H1 (cell line): ENCODE measurements at regions not wholly inside any gene's neighbourhood (a gene's known extent, or its start where the extent isn't known, plus 50 kb on each side); places are given as distances from the start of the nearest gene placed in this dataset.

Source experiments
- CTCF ChIA-PET: fragments of 300-600 bp; sonication (Branson Sonifier 250); formaldehyde crosslinking; loops from one replicate; lab custom pipeline; 2021; ENCODE audit not compliant: partially characterized antibody; lab: Charles Lee
- POLR2A ChIA-PET: fragments of 300-600 bp; sonication (Branson Sonifier 250); formaldehyde crosslinking; loops from one replicate; lab custom pipeline; 2021; ENCODE audit warnings: inconsistent platforms; ENCODE audit not compliant: partially characterized antibody; lab: Charles Lee
- DNase-seq, 2 experiments: peaks; one replicate each; pipeline versions ENCODE4 v3.0.0 to v3.0.0-alpha.2; 2010 to 2022; ENCODE audit warnings: low spot score in 2 of 2, low read depth in 1 of 2, mixed read lengths in 1 of 2
- FAIRE-seq: peaks from 2 replicates; lab custom pipeline; 2011; peaks lifted over from hg19 to GRCh38; lab: Jason Lieb, UNC
- H2AFZ ChIP-seq: 2 replicates; pipeline ENCODE4 v1.8.1; 2012; ENCODE audit warnings: low read length, inconsistent platforms
- H2AK5ac ChIP-seq: 2 replicates; pipeline ENCODE4 v1.6.1; 2013; ENCODE audit warnings: low read depth, low read length
- H2BK120ac ChIP-seq: replicated peaks from 2 replicates; pipeline ENCODE3; 2013; ENCODE audit warnings: low read depth, low read length, inconsistent platforms
- H2BK12ac ChIP-seq: 2 replicates; pipeline ENCODE4 v1.6.1; 2013; ENCODE audit warnings: low read depth, low read length
- H2BK15ac ChIP-seq: 2 replicates; pipeline ENCODE4 v1.6.1; 2013; ENCODE audit warnings: low read length
- H2BK20ac ChIP-seq: 2 replicates; pipeline ENCODE4 v1.6.1; 2013; ENCODE audit warnings: low read length
- H2BK5ac ChIP-seq: 2 replicates; pipeline ENCODE4 v1.6.1; 2013; ENCODE audit warnings: low read depth, low read length
- H3K14ac ChIP-seq: 2 replicates; pipeline ENCODE4 v1.6.1; 2013; ENCODE audit warnings: inconsistent platforms; ENCODE audit not compliant: insufficient read length
- H3K18ac ChIP-seq: 2 replicates; pipeline ENCODE4 v1.6.1; 2013; ENCODE audit warnings: low read length; ENCODE audit errors: extremely low read depth
- H3K23ac ChIP-seq: 2 replicates; pipeline ENCODE4 v1.6.1; 2013; ENCODE audit warnings: inconsistent platforms; ENCODE audit not compliant: insufficient read length
- H3K23me2 ChIP-seq: 2 replicates; pipeline ENCODE4 v1.6.1; 2013; ENCODE audit warnings: low read depth, low read length
- H3K27ac ChIP-seq: 2 replicates; pipeline ENCODE4 v1.6.1; 2011; ENCODE audit warnings: low read depth, low read length, inconsistent platforms
- H3K27me3 ChIP-seq, 4 experiments: replicated peaks in 1 of 4; 1 replicate in 1 of 4; 2 replicates in 3 of 4; pipeline versions ENCODE4 v1.6.1 to v1.8.1; 2011 to 2013; ENCODE audit warnings: low read length in 3 of 4, mild to moderate bottlenecking in 3 of 4, inconsistent platforms in 2 of 4, mixed read lengths in 2 of 4, moderate library complexity in 1 of 4; ENCODE audit not compliant: control insufficient read depth in 3 of 4, insufficient read depth in 3 of 4; ENCODE audit errors: extremely low read depth in 1 of 4
- H3K36me3 ChIP-seq, 4 experiments: 2 replicates each; pipeline versions ENCODE4 v1.6.1 to v1.8.1; 2011 to 2013; ENCODE audit warnings: mild to moderate bottlenecking in 4 of 4, low read length in 3 of 4, moderate library complexity in 2 of 4, control low read depth in 1 of 4, inconsistent platforms in 1 of 4; ENCODE audit not compliant: insufficient read depth in 4 of 4, control insufficient read depth in 2 of 4
- H3K4ac ChIP-seq: replicated peaks from 2 replicates; pipeline ENCODE3; 2013; ENCODE audit warnings: low read length, low read depth, mixed read lengths, inconsistent platforms; ENCODE audit not compliant: insufficient read length
- H3K4me1 ChIP-seq, 4 experiments: replicated peaks in 1 of 4; 1 replicate in 1 of 4; 2 replicates in 3 of 4; pipeline versions ENCODE4 v1.6.1 to v1.8.1; 2011 to 2013; ENCODE audit warnings: low read length in 3 of 4, inconsistent platforms in 2 of 4, mixed read lengths in 1 of 4; ENCODE audit not compliant: insufficient read depth in 4 of 4, control insufficient read depth in 3 of 4
- H3K4me2 ChIP-seq, 2 experiments: 2 replicates each; pipeline versions ENCODE4 v1.6.1 to v1.8.1; 2011 to 2013; ENCODE audit warnings: low read depth in 2 of 2, low read length in 2 of 2, control low read depth in 1 of 2, inconsistent platforms in 1 of 2, mild to moderate bottlenecking in 1 of 2; ENCODE audit not compliant: insufficient read depth in 1 of 2
- H3K4me3 ChIP-seq, 4 experiments: fragments of 200-600, 300-600 bp in 1 of 4; sonication (generic), shearing (Covaris generic), sonication (Bioruptor Twin) in 1 of 4; 2 replicates each; pipeline versions ENCODE4 v1.5.1 to v1.8.1; 2011 to 2016; ENCODE audit warnings: low read length in 4 of 4, low read depth in 3 of 4, control low read depth in 2 of 4, inconsistent platforms in 2 of 4, mild to moderate bottlenecking in 2 of 4, mixed read lengths in 1 of 4, moderate library complexity in 1 of 4; ENCODE audit not compliant: insufficient read depth in 2 of 4; ENCODE audit errors: extremely low read depth in 1 of 4
- H3K56ac ChIP-seq: replicated peaks from 2 replicates; pipeline ENCODE3; 2013; ENCODE audit warnings: low read depth, mild to moderate bottlenecking, mixed read lengths, low read length, inconsistent platforms; ENCODE audit not compliant: insufficient read length
- H3K79me1 ChIP-seq: 2 replicates; pipeline ENCODE4 v1.6.1; 2013; ENCODE audit warnings: low read depth, low read length, control low read depth
- H3K79me2 ChIP-seq, 2 experiments: 2 replicates each; pipeline versions ENCODE4 v1.6.1 to v1.8.1; 2012 to 2013; ENCODE audit warnings: low read length in 2 of 2, mild to moderate bottlenecking in 2 of 2, inconsistent platforms in 1 of 2; ENCODE audit not compliant: insufficient read depth in 2 of 2, control insufficient read depth in 1 of 2
- H3K9ac ChIP-seq, 4 experiments: replicated peaks in 1 of 4; 1 replicate in 1 of 4; 2 replicates in 3 of 4; pipeline versions ENCODE4 v1.6.1 to v1.8.1; 2011 to 2013; ENCODE audit warnings: low read depth in 3 of 4, low read length in 3 of 4, control low read depth in 2 of 4, mild to moderate bottlenecking in 2 of 4, moderate library complexity in 2 of 4, inconsistent platforms in 1 of 4; ENCODE audit errors: extremely low read depth in 1 of 4
- H3K9me3 ChIP-seq, 2 experiments: 2 replicates each; pipeline versions ENCODE4 v1.6.1 to v1.8.1; 2012 to 2013; ENCODE audit warnings: mild to moderate bottlenecking in 2 of 2, moderate library complexity in 2 of 2, control low read depth in 1 of 2, inconsistent platforms in 1 of 2, low read depth in 1 of 2, low read length in 1 of 2, mixed read lengths in 1 of 2; ENCODE audit not compliant: insufficient read depth in 2 of 2
- H4K20me1 ChIP-seq, 2 experiments: replicated peaks in 1 of 2; 2 replicates each; pipeline versions ENCODE3 to v1.8.1; 2011 to 2013; ENCODE audit warnings: inconsistent platforms in 2 of 2, low read length in 2 of 2, mild to moderate bottlenecking in 1 of 2; ENCODE audit not compliant: insufficient read depth in 2 of 2, control insufficient read depth in 1 of 2
- H4K5ac ChIP-seq: 2 replicates; pipeline ENCODE4 v1.6.1; 2013; ENCODE audit warnings: low read length, low read depth, mixed read lengths, inconsistent platforms; ENCODE audit not compliant: insufficient read length
- H4K8ac ChIP-seq: 2 replicates; pipeline ENCODE4 v1.8.0; 2013; ENCODE audit warnings: mild to moderate bottlenecking, moderate library complexity, low read length, inconsistent platforms; ENCODE audit not compliant: insufficient read depth; ENCODE audit errors: extremely low read depth
- H4K91ac ChIP-seq: replicated peaks from 2 replicates; pipeline ENCODE3; 2013; ENCODE audit warnings: low read length, mixed read lengths, inconsistent platforms; ENCODE audit not compliant: insufficient read length
- ATF2 ChIP-seq: IDR thresholded peaks from 2 replicates; pipeline ENCODE4 v1.6.1; 2012; ENCODE audit warnings: low read length, inconsistent platforms
- BRCA1 ChIP-seq: IDR thresholded peaks from 2 replicates; pipeline ENCODE4 v1.6.1; 2012; ENCODE audit warnings: low read depth, low read length, improper control_type of control experiment
- CHD1 ChIP-seq: IDR thresholded peaks from 2 replicates; pipeline ENCODE4 v1.6.1; 2012; ENCODE audit warnings: low read depth, low read length, improper control_type of control experiment
- KDM5A ChIP-seq: fragments of 200-600 bp; IDR thresholded peaks from 2 replicates; pipeline ENCODE4 v1.7.1; 2012; ENCODE audit warnings: mild to moderate bottlenecking, low read length, inconsistent platforms, mixed read lengths
- SIRT6 ChIP-seq: IDR thresholded peaks from one replicate; pipeline ENCODE4 v1.7.1; 2012; ENCODE audit warnings: low read length, inconsistent platforms
- TBP ChIP-seq: IDR thresholded peaks from 2 replicates; pipeline ENCODE4 v1.6.1; 2011; ENCODE audit warnings: low read depth, low read length, improper control_type of control experiment
- WGBS, 2 experiments: shearing (Covaris generic) in 1 of 2; methylation state at CpG; one replicate each; pipeline versions ENCODE4 v1.1.6 to v1.1.7; 2013 to 2015; ENCODE audit warnings: low lambda C conversion rate in 2 of 2, mixed read lengths in 2 of 2, inconsistent platforms in 1 of 2, low coverage in 1 of 2, missing lambda C conversion rate in 1 of 2; ENCODE audit not compliant: insufficient replicate concordance in 2 of 2, insufficient coverage in 1 of 2, insufficient read length in 1 of 2; ENCODE audit errors: extremely low coverage in 1 of 2, missing lambda C conversion rate in 1 of 2; 5-methylcytosine and 5-hydroxymethylcytosine counted together

DNA sequence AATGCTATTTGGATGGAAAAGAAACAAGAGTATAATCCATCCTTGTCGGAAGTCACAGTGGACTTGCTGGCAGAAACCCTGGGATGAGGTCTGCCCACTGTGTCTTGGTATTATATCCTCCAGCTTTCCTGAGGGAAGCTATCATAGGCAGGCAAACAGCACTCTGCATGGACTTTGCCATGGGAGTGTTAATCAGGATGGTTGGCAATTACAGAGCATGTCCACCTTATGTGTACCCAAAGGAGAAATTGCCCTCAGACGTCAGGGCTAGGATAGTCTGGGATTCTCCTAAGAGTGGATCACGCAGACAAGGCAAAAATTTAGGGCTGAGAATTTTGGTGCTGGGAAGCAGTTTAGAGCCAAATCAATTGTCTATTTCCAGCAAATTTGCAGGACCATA lies 184.9 kb upstream of the ESRRG start:
- no peaks in the 10 kb centered on the region for H3K9me3 ChIP-seq
- no peak overlapping the region for H4K8ac ChIP-seq
- no peaks in the 10 kb centered on the region for H3K36me3 ChIP-seq
- no peak overlapping the region for H2AFZ ChIP-seq
- no peak overlapping the region for H3K4me2 ChIP-seq
- H3K27ac ChIP-seq, result no peak overlapping the region
- no peak overlapping the region for H3K23ac ChIP-seq
- H3K9ac ChIP-seq, result no peak overlapping the region
- no peaks in the 10 kb centered on the region for H3K27me3 ChIP-seq
- POLR2A ChIA-PET, result no interaction called here
- no peaks in the 10 kb centered on the region for H4K20me1 ChIP-seq
- no peaks in the 10 kb centered on the region for H3K79me1 ChIP-seq
- H3K79me2 ChIP-seq, result no peaks in the 10 kb centered on the region
- no peak overlapping the region for H2BK120ac ChIP-seq
- no peak for DNase-seq
- H3K4me3 ChIP-seq, result no peak overlapping the region
- H2AK5ac ChIP-seq, result no peak overlapping the region
- H3K23me2 ChIP-seq, result no peaks in the 10 kb centered on the region; the same call in 1 of the 2 replicates
- TF ChIP-seq ATF2 (no peak), SIRT6 (no peak), TBP (no peak), CHD1 (no peak), KDM5A (no peak), BRCA1 (no peak)
- TF ChIP-seq, all 59 proteins: peak for 0
- H3K18ac ChIP-seq, result no peak overlapping the region
- H3K4me1 ChIP-seq, result no peaks in the 10 kb centered on the region
- H2BK5ac ChIP-seq, result no peak overlapping the region
- H2BK20ac ChIP-seq, result no peak overlapping the region
- no peak overlapping the region for H4K91ac ChIP-seq
- no peak overlapping the region for H3K56ac ChIP-seq
- WGBS, 2 experiments, result 83% methylated on average over 3 of the region's 3 CpGs; no CpG with 5 or more reads in 1 of the 2 experiments
- H3K14ac ChIP-seq, result no peak overlapping the region
- no peak for FAIRE-seq
- H3K4ac ChIP-seq, result no peak overlapping the region
- H4K5ac ChIP-seq, result no peak overlapping the region
- H2BK12ac ChIP-seq, result no peak overlapping the region
- no peak overlapping the region for H2BK15ac ChIP-seq
- CTCF ChIA-PET, result no interaction called here
